GM13976 (cell line): ENCODE measurements at regions not wholly inside any gene's neighbourhood (a gene's known extent, or its start where the extent isn't known, plus 50 kb on each side); places are given as distances from the start of the nearest gene placed in this dataset.

ENCODE experiments used
- DNase-seq: peaks from one replicate; pipeline ENCODE4 v3.0.0; 2012; ENCODE audit warnings: low spot score
- CTCF ChIP-seq: IDR thresholded peaks from 2 replicates; pipeline ENCODE4 v1.5.1; 2012; ENCODE audit warnings: borderline replicate concordance, mild to moderate bottlenecking; ENCODE audit not compliant: insufficient read depth; ENCODE audit errors: extremely low read depth, missing control alignments, control extremely low read depth
- in situ Hi-C: fragments of 300-500 bp; cut with MboI; formaldehyde crosslinking; loops from one replicate; pipeline ENCODE4 v1.12.0; 2022; ENCODE audit warnings: low sequenced_read_pairs, mixed read lengths, inconsistent platforms; ENCODE audit not compliant: unreplicated experiment

GRCh38 chr6:113805811-113806495 lies 51.2 kb upstream of the MARCKS start:
- no peak for DNase-seq
- in situ Hi-C loops: no loop called here
- no peak for TF ChIP-seq CTCF
